ENCODE measurements at regions not wholly inside any gene's neighbourhood (a gene's known extent, or its start where the extent isn't known, plus 50 kb on each side); places are given as distances from the start of the nearest gene placed in this dataset.

- TF ChIP-seq CTCF (IDR thresholded peaks at IDR 0.05; ENCODE audit: low read length, missing control alignments) = no peak
- no peak overlapping the region for H3K4me3 ChIP-seq (replicated peaks; ENCODE audit: low read depth, low read length)
- DNase-seq (ENCODE audit: low read depth) = peak; percentile 44
Measured at GRCh38 chr10:3407208-3407607, 234.6 kb upstream of the PITRM1 start.

GRCh38 chr10:3406556-3406955 lies 234.0 kb upstream of the PITRM1 start:
- H3K4me3 ChIP-seq (replicated peaks; ENCODE audit: low read depth, low read length) = no peak overlapping the region
- DNase-seq (ENCODE audit: low read depth) = no peak
- TF ChIP-seq CTCF (IDR thresholded peaks at IDR 0.05; ENCODE audit: low read length, missing control alignments) = no peak

GRCh38 chr10:3404381-3404780 lies 231.8 kb upstream of the PITRM1 start:
- no peak for TF ChIP-seq CTCF (IDR thresholded peaks at IDR 0.05; ENCODE audit: low read length, missing control alignments)
- H3K4me3 ChIP-seq (replicated peaks; ENCODE audit: low read depth, low read length) = no peak overlapping the region
- DNase-seq (ENCODE audit: low read depth) = no peak

GRCh38 chr10:3402187-3402751 lies 229.7 kb upstream of the PITRM1 start:
- no peak for TF ChIP-seq CTCF (IDR thresholded peaks at IDR 0.05; ENCODE audit: low read length, missing control alignments)
- no peak overlapping the region for H3K4me3 ChIP-seq (replicated peaks; ENCODE audit: low read depth, low read length)
- DNase-seq (ENCODE audit: low read depth) = no peak

- no peak overlapping the region for H3K4me3 ChIP-seq (replicated peaks; ENCODE audit: low read depth, low read length)
- DNase-seq (ENCODE audit: low read depth) = peak; percentile 33
- no peak for TF ChIP-seq CTCF (IDR thresholded peaks at IDR 0.05; ENCODE audit: low read length, missing control alignments)
Measured at GRCh38 chr10:3401491-3401938, 228.9 kb upstream of the PITRM1 start.

GRCh38 chr10:3400348-3400747 lies 227.8 kb upstream of the PITRM1 start:
- peak; percentile 25 for DNase-seq (ENCODE audit: low read depth)
- no peak overlapping the region for H3K4me3 ChIP-seq (replicated peaks; ENCODE audit: low read depth, low read length)
- TF ChIP-seq CTCF (IDR thresholded peaks at IDR 0.05; ENCODE audit: low read length, missing control alignments) = no peak

- TF ChIP-seq CTCF (IDR thresholded peaks at IDR 0.05; ENCODE audit: low read length, missing control alignments) = no peak
- no peak overlapping the region for H3K4me3 ChIP-seq (replicated peaks; ENCODE audit: low read depth, low read length)
Measured at GRCh38 chr10:3399756-3400155, 227.2 kb upstream of the PITRM1 start.

More at GRCh38 chr10:3399756-3400155, 227.2 kb upstream of the PITRM1 start:
- DNase-seq (ENCODE audit: low read depth) = no peak
